Left colon (tissue), 2 donors: ENCODE measurements at regions not wholly inside any gene's neighbourhood (a gene's known extent, or its start where the extent isn't known, plus 50 kb on each side); places are given as distances from the start of the nearest gene placed in this dataset.
A peak's percentile ranks its signal among the peaks of the same experiment; 100 is the strongest.
"Not testable (repeated sequence)": the region's sequence is repeated elsewhere in the genome, so short reads cannot be mapped to it uniquely, and the experiment has no call there.

Experiments used
- ATAC-seq: fragments of 200-7000 bp; cut with Tn5 transposase; one replicate; pipeline ENCODE4 v1.9.1; 2020; ENCODE audit warnings: mild to moderate bottlenecking, moderate library complexity
- DNase-seq, 2 donors: peaks; one replicate each; pipeline ENCODE4 v3.0.0-alpha.2; 2020
- intact Hi-C, 2 donors: fragments of 100-400 bp; cut with DNase I in 1 of 2; cut with micrococcal nuclease in 1 of 2; formaldehyde crosslinking; loops; one replicate each; pipeline versions ENCODE4 v1.11.2 to v1.14.0; 2022; cut with DNase I, micrococcal nuclease
- donor health status: DM: no; HTN: no; CAD: no.
- donor health status: DM: yes; HTN: yes; CAD: no.

DNA sequence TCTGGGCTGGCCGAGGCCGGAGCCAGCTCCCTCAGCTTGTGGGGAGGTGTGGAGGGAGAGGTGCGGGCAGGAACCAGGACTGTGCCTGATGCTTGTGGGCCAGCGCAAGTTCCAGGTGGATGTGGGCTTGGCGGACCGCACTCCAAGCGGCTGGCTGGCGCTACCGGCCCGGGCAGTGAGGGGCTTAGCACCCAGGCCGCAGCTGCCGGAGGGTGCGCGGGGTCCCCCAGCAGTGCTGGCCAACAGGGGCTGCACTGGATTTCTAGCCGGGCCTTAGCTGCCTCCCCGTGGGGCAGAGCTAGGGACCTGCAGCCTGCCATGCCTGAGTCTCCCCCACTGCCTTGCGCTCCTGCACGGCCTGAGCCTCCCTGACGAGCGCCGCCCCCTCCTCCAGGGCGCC is 242.8 kb downstream of the CCSER2 start:
- DNase-seq: no peak
- intact Hi-C loops: no loop called here
- no peak for ATAC-seq

DNA sequence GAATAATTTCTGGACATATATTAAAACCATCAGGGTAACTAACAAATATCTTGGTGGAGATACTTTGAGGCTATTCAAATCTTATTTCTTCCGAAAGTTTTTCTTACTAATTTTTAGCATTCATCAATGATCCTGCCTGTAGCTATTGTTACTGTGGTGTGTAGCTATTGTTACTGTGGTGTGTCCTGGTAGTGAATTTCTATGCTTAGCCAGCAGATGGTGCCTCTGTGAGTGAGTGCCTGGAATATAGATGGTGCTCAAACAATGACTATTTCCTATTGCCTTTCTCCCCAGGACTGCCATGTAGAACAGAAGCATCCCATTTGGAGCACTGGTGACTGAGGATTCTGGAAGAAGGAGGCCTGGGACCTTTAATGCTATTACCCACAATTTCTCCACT is 245.7 kb downstream of the CCSER2 start:
- intact Hi-C loops: no loop called here
- no peak for ATAC-seq
- no peak for DNase-seq

DNA sequence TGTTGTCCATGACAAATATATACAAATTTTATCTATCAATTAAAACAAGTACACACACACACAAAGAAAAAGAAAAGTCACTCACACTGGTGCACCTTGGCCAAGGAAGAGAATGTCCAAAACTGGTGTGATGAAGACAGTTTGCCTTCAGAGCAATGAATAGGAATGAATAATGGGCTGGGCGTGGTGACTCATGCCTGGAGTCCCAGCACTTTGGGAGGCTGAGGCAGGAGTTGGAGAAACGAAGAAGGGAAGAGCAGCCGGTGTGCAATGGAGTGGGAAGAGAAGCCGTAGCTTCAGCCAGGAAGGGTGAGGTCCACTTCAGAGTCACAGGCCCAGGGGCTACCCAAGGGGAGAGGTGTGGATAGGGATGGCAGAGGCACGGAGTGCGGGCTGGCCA is 253.6 kb downstream of the CCSER2 start:
- DNase-seq (no peak), ATAC-seq (no peak)
- intact Hi-C loops: no loop called here

DNA sequence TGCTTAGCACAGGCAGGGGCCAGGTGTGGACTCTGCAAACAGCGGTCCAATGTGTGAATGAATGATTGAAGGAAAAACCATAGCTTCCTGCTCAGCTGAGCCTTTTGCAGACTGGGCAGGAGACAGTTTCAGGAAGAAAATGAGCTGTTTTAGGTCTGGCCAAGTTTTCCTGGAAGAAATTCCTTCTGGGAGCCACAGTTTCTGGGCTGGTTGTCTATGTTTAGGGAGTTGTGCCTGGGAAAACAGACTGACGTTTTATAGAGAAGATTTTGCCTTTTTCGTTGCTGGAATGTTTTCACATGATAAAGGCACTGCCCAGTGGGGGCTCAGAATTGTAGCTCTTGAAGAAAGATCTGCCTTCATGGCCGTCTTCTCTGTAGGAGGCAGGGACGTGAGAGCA is 255.1 kb downstream of the CCSER2 start:
- ATAC-seq (no peak), DNase-seq (no peak)
- intact Hi-C loops: no loop called here

DNA sequence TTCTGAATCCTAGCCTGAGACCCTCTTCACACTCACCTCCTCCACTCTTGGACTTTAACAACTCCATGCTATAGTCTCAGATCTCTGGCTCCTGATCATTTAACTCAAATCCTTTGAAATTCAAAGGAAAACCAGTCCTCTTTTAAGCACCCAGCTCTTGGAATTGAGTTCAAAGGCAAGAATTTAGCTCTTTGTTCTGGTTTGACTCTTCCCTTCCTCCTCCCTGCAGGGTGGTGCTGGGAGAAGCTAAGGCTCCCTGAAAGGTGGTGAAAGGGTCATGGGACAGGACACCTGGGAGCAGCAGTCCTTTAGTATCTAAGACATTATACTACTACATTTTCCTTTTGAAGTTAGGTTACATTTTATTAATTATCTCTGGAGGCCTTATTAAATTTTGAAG is 259.4 kb downstream of the CCSER2 start:
- DNase-seq: no peak
- no peak for ATAC-seq
- intact Hi-C loops: no loop called here

DNA sequence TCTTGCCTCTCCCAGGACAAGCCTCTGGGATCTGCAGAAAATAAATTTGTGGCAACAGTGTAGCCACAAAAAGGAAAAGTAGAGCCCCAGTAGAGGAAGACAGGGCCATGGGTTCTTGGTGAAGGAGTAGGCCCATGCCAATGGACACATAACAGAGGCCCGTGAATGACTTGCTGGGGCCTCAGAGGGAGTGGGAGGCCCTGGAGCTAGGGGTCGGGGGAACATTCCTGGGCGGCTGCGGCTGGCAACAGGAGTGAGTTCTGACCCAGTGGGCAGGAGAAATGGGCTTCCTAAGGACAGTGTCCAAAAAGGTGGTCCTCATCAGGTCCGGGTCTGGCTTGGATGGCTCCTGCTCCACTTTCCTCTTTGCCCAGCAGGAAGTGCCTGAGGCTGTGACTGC is 260.0 kb downstream of the CCSER2 start:
- intact Hi-C loops: no loop called here
- ATAC-seq (no peak), DNase-seq (no peak)

DNA sequence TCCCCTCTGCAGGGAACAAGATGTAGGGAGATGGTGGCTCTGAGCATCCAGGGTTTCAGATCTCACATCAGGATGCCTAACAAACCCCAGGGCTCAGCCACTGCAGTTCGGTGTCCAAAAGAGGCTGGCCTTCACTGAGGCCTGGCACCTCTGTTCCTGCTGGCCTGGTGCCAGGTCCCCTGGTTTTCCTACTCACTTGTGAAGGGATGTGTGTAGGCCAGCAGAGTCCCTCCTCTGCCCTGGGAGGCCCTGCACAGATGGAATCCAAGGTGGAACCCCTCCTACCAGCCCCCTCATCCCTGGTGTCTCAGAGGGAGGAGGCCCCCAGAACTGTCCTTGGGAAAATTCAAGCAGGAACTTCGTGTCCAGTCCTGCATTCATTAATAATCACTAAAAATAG is 260.6 kb downstream of the CCSER2 start:
- DNase-seq (no peak), ATAC-seq (no peak)
- intact Hi-C loops: no loop called here

DNA sequence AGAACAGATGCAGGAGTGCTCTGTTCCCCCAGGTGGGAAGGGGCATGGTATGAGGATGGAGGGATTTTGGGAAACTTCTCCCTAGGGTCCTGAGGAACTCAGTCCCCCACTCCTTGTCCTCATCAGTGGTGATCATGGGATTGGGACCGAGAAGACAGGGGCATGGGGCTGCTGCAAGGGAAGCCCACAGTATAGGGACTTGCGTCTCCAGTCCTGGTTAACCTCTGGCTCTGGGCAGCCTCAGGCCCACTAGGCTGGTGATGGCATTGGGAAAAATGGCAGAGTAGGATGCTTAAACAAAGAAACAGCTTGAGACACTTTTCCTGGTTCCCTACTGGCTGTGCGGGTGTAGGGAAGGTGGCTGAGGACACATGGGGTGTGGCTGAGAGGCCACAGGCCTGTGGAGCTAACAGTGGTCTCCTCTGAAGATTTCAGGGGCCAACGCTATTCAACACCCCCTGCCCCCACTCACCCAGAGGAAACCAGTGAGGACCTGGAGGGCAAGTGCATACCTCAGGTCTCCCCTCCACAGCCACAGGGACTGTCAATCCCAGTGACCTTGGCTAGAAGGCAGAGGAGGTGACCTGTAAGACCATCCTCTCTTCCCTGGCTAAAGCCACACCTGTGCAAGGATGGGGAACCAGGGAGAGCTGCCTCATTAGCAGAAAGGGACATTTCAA is 261.3 kb downstream of the CCSER2 start:
- no peak for ATAC-seq
- intact Hi-C loops: no loop called here
- no peak for DNase-seq

DNA sequence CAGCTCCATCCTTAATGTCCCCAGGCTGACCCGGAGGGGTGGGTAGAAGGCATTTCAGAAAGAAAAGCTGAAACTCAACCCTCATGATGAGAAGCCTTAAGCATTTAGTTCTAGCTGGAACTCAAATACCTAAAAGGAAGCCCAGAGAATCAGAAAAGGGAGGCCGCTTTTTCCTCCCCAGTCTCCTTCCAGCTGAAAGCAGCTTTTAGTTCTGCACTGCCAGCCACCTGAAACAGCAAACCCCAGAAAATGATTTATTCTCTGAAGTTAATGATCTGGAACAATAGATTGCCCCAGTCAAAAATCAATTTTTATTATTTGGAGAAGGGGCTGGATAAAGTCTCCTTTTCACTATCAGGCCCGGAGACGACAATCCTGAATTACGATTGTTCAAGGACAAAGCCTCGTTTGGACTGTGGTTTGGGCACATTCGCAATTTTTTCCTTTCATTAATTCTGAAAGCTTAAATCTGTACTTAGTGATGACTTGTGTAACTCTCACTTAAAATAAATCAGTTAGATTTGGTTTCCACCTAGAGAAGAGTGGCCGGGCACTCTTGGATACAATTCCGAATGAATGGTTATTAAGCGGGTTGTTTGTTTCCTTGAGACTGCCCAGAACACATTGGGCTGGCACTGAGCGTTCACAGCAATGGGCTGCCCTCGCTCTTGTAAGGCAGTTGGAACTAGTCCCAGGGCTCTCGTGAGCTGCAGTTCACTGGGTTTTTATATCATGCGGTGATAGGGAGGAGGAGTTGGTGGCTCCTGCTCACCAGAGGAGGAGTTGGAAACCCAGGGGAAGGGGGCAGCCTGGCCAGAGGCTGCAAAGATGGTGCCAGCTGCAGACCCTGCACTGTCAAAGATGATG is 262.2 kb downstream of the CCSER2 start:
- ATAC-seq (no peak), DNase-seq (peak; percentile 5 to 62)
- intact Hi-C loops: no loop called here

DNA sequence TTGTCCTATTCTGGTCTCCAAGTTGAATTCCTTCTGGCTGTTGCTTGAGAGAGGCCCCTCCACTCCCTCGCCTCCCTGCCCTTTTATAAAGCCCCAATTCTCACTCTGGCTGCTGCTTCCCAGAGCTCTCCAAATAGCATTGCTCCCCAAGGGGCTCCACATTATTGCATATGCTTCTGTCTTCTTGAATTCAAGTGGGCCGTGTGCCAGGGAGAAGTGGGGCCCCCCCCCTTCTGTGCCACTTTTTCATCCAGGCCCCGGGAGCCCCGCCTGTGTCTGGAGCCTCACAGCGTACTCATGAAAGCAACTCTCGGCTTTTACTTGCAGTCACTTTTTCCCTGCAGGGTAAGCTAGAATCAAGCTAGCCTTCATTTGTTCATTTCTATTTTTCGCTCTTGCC is 265.1 kb downstream of the CCSER2 start:
- DNase-seq (no peak), ATAC-seq (no peak)
- intact Hi-C loops: no loop called here

DNA sequence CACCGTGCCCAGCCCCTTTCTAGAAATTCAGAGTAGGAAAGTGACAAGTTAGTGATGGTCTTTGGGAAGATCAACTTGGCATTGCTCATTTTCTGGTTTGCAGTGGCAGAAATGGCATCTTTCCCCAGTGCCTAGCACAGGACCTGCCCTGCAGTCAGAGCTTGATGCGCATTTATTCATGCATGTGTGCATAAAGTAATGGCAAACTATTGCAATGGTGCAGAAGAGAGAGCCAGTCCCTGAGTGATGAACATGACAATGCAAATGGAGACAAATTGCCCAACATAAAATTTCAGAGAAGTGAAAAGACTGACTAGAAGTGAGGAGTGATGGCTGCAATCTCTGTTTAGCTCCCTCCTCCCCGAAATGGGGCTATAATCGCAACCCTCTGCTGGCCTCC is 268.2 kb downstream of the CCSER2 start:
- DNase-seq (no peak), ATAC-seq (no peak)

DNA sequence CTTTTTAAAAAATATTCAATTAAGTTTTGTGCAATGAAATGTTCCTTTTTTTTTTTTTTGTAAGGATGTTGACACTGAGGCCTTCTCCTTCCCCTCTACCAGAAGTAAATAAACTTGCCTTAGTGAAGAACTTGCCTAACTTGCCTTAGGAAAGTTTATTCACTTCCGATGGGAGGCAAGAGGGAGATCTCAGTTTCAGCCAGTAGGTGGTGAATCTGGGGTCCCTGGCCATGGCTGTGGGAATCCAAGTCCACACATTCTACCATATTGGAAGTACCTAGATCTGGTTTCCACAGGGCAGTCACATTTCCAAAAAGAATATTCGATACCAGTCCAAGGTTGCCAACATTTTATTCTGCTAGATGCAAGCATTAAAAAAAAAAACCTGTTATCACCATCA is 270.9 kb downstream of the CCSER2 start:
- intact Hi-C loops: no loop called here
- DNase-seq (no peak), ATAC-seq (no peak)

More for the DNA sequence above, 268.2 kb downstream of the CCSER2 start:
- intact Hi-C loops: no loop called here

DNA sequence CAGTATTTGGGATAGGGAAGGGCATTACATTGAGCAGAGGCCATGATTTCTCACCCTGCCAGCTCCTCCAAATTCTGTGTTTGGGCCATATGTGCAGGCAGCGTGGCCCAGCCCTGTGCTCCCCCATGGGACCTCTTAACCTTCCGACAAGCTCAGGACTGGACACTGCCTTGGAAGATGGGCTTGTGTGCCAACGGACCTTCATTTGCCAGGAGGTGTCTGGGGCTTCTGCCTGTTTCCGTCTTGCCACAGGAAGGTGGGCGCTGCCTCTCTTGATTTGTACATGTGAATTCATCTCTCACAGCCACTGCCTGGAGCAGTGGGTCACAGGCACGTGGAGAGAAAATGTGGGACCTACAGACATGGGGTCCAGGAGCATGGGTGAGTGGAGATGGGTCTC is 272.6 kb downstream of the CCSER2 start:
- ATAC-seq (no peak), DNase-seq (no peak)
- intact Hi-C loops: no loop called here

DNA sequence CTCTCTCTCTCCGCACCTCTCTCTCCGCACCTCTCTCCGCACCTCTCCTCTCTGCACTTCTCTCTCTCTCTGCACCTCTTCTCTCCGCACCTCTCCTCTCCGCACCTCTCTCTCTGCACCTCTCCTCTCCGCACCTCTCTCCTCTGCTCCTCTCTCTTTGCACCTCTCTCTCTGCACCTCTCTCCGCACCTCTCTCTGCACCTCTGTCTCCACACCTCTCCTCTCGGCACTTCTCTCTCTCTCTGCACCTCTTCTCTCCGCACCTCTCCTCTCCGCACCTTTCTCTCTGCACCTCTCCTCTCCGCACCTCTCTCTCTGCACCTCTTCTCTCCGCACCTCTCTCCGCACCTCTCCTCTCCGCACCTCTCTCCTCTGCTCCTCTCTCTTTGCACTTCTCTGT is 274.2 kb downstream of the CCSER2 start:
- ATAC-seq, DNase-seq, intact Hi-C loops: not testable (repeated sequence)

DNA sequence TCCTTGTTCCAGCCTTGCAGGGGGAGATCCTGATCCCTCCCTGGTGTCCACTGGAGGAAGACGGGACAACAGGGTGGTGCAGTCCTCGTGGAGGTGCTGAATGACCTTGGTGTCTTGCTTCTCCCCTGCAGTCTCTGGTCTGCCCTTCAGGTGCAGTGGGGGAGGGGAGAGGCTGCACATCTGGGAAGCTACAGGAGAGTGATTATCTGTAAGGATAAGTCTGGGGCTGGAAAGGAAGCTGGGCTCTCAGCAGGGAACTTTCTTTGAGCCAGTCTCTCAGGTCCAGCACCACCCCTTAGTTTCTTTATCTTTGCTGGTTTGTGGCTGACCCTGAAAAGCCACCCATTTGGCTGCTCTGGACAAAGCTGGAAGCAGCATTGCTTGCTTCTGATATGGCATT is 275.6 kb downstream of the CCSER2 start:
- intact Hi-C loops: no loop called here
- ATAC-seq: no peak
- DNase-seq: no peak

DNA sequence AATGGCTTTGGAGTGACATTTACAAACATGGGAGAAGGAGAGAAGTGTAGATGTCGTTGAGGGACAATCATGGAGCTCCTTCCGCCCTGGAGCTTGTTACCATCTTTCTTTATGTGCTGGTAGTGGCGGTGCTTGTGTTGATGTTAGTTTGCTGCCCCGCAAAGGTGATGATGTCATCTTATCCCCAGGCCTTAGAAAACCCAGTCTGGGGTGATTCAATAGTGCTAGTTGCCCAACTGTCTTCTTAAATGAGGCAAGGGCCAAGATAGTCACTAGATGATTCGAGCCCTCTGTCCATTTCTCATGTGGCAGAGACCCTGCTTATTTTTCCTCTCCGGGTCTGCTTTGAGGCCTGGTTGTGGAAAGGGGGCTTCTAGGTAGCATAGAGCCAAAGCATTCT is 277.4 kb downstream of the CCSER2 start:
- no peak for DNase-seq
- intact Hi-C loops: no loop called here

DNA sequence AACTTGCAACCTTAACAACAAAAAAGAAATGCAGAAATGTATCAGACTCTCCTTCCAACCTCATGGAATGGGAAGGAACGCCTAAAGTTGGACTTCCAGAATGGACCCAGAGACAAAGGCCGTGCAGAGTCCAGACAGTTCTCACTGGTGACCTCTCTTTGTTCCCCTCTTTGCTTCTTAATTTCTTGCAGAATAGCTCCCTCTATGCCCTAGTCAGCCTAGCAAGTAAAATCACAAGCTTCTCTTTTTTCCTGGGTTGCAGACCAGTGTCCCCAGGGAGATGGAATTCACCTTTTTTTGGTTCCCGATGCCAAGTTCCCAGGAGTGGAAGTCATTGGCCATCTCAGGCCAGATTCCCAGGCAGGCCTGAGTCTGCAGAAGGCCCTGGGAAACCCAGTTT is 278.0 kb downstream of the CCSER2 start:
- DNase-seq (no peak), ATAC-seq (no peak)
- intact Hi-C loops: no loop called here

More for the DNA sequence above, 277.4 kb downstream of the CCSER2 start:
- no peak for ATAC-seq

DNA sequence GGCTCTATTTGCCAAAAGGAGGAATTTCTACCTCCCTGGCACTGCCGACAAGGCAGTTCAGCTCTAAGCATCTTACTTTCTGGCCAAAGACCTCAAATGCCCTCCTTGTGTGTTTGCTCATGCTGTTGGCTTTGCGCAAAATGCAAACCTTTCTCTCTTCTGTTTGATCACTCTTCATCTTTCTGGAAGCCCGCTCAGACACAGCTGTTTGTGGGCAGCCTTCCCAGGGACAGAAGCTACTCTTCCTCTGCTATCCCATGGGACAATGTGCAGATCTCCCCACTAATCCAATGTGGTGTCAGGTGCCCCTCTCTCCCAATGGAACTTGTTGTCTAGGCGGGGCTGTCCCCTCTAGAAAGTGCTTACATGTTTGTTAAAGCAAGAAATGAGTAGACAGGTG is 278.7 kb downstream of the CCSER2 start:
- DNase-seq: no peak

DNA sequence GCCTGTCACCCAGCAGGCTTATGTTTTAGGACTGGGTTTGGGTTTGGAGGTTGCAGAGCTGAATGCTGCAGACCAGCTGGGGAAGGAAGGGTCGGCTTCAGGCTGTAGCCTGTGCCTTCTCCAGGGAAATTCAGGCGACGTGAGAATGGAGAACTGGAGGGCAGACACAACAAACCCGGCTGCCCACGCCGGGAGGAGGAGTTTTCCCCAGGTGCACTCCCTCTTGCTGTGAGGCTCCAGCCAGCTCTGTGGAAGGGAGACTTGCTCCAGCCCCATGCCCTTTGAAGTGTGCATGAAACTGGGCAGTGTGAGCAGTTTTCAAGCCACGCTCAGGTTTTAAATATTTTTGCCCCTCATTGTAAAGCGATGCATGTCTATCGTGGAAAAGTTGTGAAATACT is 279.1 kb downstream of the CCSER2 start:
- intact Hi-C loops: no loop called here
- DNase-seq (no peak), ATAC-seq (no peak)

More for the DNA sequence above, 278.7 kb downstream of the CCSER2 start:
- intact Hi-C loops: no loop called here
- ATAC-seq: no peak

DNA sequence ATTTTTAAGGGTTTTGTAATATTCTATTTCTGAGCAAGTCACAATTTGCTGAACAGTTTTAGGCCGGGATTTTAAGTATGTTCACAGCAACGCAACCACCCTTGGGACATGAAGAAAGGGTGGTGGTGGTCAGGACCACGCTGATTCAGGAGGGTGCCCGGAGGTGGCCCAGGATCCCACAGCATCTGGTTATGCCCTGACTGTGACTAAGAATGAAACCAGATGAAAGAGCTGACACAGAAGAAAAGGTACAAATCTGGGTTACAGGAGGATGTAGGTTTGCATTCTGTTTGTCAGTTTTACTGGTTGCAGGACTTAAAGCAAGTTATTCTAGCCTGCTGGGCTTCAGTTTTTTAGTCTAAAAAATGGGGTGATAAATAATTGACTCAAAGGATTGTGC is 279.7 kb downstream of the CCSER2 start:
- no peak for DNase-seq

More for the DNA sequence above, 279.7 kb downstream of the CCSER2 start:
- no peak for ATAC-seq
- intact Hi-C loops: no loop called here
